ENCODE measurements at regions not wholly inside any gene's neighbourhood (a gene's known extent, or its start where the extent isn't known, plus 50 kb on each side); places are given as distances from the start of the nearest gene placed in this dataset.
"Not testable (repeated sequence)": the region's sequence is repeated elsewhere in the genome, so short reads cannot be mapped to it uniquely, and the experiment has no call there.

DNA sequence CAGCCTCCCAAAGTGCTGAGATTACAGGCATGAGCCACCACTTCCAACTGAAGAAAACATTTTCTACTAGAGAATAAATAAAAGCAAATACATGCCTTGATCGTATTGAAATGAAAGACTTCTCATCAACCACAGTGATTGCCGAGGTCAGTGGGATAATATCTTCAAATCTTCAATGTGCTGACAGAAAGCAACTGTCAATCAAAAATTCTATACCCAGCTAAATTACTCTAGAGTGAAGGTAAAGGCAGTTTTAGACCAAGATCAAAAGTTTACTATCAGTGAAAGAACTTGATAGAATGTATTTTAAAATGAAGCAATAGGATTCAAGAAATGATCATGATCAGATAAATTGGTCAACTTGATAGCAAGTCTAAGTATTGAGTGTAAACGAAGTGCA is 130.6 kb downstream of the BRD1 start:
- DNase-seq (ENCODE audit: low read depth in 2 of 2), result no peak

DNA sequence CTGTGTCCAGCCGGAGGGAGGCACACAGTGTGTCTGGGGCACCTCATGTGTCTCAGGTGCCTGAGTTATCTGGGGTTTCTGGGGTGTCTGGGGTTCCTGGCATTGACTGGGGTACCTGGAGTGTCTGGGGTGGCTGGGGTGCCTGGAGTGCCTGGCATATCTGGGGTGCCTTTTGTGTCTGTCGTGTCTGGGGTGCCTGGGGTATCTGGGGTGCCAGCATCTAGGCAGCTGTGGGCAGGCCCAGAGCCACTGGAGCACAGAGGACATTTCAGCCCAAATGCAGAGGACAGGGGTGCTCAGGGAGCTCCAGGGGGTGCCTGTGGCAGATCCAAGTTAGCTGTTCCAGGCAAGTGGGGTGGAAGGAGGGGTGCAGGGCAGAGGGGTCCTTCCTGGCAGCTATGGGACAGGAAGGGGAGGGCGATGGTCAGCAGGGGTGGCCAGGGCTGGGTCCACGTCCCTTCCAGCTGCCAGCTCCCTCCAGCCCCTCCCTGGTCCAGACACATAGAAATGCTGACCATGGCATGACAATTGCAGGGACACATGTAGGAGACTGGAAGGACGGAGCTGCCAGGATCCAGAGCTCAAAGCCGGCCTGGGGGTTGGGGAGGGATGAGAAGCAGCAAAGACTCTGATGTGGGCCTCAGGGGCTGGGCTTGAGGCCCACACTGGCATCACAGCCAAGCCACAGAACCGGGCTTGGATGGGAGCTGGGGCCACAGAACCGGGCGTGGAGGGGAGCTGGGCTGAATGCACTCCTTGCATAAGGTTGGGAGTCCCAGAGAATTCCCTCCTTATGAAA is 133.0 kb downstream of the BRD1 start:
- no peak for DNase-seq (ENCODE audit: low read depth in 2 of 2)

DNA sequence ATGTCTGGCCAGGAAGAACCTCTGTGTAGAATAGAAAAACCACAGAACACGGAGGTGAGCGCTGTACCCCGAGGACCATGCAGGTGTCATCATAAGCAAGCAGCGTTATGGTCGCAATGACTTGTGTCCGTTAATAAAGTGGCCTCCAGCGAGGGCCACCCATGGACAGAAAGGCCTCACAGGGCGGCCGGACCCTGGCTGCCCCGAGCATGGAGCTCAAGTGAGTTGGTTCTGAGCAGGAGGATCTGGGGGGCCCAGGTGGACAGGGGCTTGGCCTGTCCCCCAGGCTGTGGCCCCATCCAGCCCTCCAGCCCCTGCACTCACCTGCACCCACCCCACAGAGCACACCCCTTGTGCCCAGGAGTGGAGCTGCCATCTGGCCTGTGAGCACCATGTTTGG is 133.8 kb downstream of the BRD1 start:
- no peak for DNase-seq (ENCODE audit: low read depth in 2 of 2)

DNA sequence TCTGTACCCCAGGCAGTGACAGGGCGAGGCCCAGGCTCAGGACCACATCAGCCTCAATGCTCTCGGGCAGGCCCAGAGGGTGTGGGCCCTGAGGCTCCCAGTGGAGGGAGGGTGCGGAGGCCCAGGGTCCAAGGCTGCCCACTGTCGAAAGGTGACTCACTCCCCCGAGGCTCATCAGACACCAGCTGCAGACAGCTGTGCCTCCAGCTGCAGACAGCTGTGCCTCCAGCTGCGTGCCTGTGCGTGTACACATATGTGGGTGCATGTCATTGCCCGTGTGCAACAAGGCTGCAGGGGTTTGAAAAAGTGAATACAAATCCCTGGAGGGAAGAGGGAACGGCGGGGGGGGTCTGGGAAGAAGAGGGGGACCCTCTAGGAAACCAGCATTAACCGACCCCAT is 134.3 kb downstream of the BRD1 start:
- DNase-seq (ENCODE audit: low read depth in 2 of 2), result no peak

- DNase-seq (ENCODE audit: low read depth in 2 of 2), result no peak
These were observed 135.0 kb downstream of the BRD1 start for GRCh38 chr22:49692499-49693225.

GRCh38 chr22:49691256-49691655 is 136.4 kb downstream of the BRD1 start:
- DNase-seq (ENCODE audit: low read depth in 2 of 2), result no peak

DNA sequence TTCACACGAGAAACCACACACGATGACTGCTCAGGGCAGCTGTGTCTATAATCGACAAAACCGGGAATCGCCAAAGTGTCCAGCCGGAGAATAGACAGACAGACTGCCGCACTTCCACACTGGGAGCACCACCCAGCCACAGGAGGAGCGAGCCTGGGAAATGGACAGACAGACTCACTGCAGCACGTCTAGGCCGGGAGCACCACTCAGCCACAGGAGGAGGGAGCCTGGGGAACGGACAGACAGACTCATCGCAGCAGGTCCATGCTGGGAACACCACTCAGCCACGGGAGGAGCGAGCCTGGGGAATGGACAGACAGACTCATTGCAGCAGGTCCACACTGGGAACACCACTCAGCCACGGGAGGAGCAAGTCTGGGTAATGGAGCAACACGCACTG is 137.2 kb downstream of the BRD1 start:
- DNase-seq (ENCODE audit: low read depth in 2 of 2), result no peak

DNA sequence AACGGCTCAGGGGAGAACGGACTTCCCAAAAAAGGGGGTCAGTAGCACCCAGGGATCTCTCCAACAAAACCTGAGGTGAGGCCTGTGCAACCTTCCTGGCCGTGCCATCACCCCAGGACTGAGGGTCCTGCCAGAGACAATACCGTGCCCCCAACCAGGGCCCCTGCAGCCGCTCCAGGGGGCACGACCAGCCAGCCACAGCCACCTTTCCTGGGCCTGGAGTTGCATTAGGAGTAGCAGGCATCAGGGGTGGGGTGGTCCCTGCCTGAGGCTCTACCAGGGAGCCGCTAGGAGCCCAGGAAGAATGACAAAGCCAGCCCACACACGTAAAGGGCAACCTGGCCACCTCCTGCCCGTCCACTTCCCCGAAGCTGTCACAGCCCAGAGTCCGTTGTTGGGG is 137.8 kb downstream of the BRD1 start:
- no peak for DNase-seq (ENCODE audit: low read depth in 2 of 2)

- no peak for DNase-seq (ENCODE audit: low read depth in 2 of 2)
These were observed 138.4 kb downstream of the BRD1 start for GRCh38 chr22:49689255-49689770.

- no peak for DNase-seq (ENCODE audit: low read depth in 2 of 2)
These were observed 139.0 kb downstream of the BRD1 start for GRCh38 chr22:49688516-49689254.

- DNase-seq (ENCODE audit: low read depth in 2 of 2), result no peak
These were observed 139.7 kb downstream of the BRD1 start for GRCh38 chr22:49687786-49688515.

- DNase-seq (ENCODE audit: low read depth in 2 of 2), result no peak
These were observed 140.3 kb downstream of the BRD1 start for GRCh38 chr22:49687333-49687732.

- no peak for DNase-seq (ENCODE audit: low read depth in 2 of 2)
These were observed 141.0 kb downstream of the BRD1 start for GRCh38 chr22:49686495-49687219.

GRCh38 chr22:49685686-49686085 is 142.0 kb downstream of the BRD1 start:
- no peak for DNase-seq (ENCODE audit: low read depth in 2 of 2)

GRCh38 chr22:49685116-49685515 is 142.6 kb downstream of the BRD1 start:
- DNase-seq (ENCODE audit: low read depth in 2 of 2), result no peak

DNA sequence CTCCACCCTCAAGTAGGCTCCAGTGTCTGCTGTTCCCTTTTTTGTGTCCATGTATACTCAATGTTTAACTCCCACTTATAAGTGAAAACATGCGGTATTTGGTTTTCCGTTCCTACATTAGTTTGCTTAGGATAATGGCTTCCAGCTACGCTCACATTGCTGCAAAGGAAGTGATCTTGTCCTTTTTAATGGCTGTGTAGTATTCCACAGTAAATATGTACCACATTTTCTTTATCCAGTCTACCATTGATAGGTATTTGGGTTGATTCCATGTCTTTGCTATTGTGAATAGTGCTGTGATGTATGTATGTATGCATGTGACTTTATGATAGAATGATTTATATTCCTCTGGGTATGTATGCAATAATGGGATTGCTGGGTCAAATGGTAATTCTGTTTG is 144.6 kb downstream of the BRD1 start:
- no peak for DNase-seq (ENCODE audit: low read depth in 2 of 2)

DNA sequence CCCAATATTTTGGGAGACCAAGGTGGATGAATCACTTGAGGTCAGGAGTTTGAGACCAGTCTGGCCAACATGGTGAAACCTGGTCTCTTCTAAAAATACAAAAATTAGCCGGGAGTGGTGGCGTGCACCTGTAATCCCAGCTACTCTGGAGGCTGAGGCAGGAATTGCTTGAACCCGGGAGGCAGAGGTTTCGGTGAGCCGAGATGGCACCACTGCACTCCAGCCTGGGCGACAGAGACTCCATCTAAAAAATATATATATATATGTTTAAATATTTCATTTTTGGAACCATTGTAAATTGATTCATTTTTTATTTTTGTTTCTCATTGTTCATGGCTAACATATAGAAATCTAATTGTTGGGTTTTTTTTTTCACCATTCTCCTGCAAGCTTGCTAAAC is 146.9 kb downstream of the BRD1 start:
- DNase-seq (ENCODE audit: low read depth in 2 of 2), result not testable (repeated sequence)

- DNase-seq (ENCODE audit: low read depth in 2 of 2), result no peak
These were observed 148.9 kb downstream of the BRD1 start for GRCh38 chr22:49678842-49679170.

- no peak for DNase-seq (ENCODE audit: low read depth in 2 of 2)
These were observed 149.4 kb downstream of the BRD1 start for GRCh38 chr22:49678137-49678841.

- DNase-seq (ENCODE audit: low read depth in 2 of 2), result no peak
These were observed 150.2 kb downstream of the BRD1 start for GRCh38 chr22:49677495-49677889.
